IPS-15b (cell line): ENCODE measurements at regions not wholly inside any gene's neighbourhood (a gene's known extent, or its start where the extent isn't known, plus 50 kb on each side); places are given as distances from the start of the nearest gene placed in this dataset.
"Not testable (repeated sequence)": the region's sequence is repeated elsewhere in the genome, so short reads cannot be mapped to it uniquely, and the experiment has no call there.

Source experiments
- H3K27me3 ChIP-seq: one replicate; pipeline ENCODE4 v1.6.1; 2013; ENCODE audit warnings: low read length; ENCODE audit not compliant: control insufficient read depth, insufficient read depth
- H3K36me3 ChIP-seq: one replicate; pipeline ENCODE4 v1.6.1; 2013; ENCODE audit warnings: low read length; ENCODE audit not compliant: control insufficient read depth, insufficient read depth
- H3K4me1 ChIP-seq: one replicate; pipeline ENCODE4 v1.6.1; 2013; ENCODE audit warnings: mild to moderate bottlenecking, low read length; ENCODE audit not compliant: control insufficient read depth, insufficient read depth
- H3K4me3 ChIP-seq: one replicate; pipeline ENCODE4 v1.5.1; 2013; ENCODE audit warnings: low read depth, low read length
- H3K9ac ChIP-seq: one replicate; pipeline ENCODE4 v1.6.1; 2013; ENCODE audit warnings: low read depth, mild to moderate bottlenecking, low read length
- H3K9me3 ChIP-seq: one replicate; pipeline ENCODE4 v1.6.1; 2013; ENCODE audit warnings: mild to moderate bottlenecking, low read length; ENCODE audit not compliant: control insufficient read depth, insufficient read depth

DNA sequence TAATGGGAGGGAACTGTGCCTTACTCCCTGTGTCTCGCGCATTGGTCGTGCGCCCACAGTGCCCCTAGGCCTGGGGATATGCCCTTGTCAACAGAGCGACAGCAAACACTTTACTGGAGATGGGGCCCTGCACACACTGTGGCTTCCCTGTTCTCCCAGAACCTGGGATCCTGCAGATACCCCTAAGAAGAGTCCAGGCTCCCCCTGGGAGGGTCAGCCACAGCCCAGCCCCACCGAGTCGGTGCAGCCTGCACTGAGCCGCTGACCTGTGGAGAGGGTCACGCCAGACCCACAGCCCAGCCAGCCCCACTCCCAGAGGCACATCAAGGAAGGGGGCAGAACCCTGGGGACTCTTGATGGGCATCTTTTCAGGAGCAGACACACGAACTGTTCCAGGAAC is 480.3 kb downstream of the TMEM121 start:
- not testable (repeated sequence) for H3K9ac ChIP-seq, H3K27me3 ChIP-seq, H3K9me3 ChIP-seq, H3K4me1 ChIP-seq, H3K4me3 ChIP-seq, H3K36me3 ChIP-seq

DNA sequence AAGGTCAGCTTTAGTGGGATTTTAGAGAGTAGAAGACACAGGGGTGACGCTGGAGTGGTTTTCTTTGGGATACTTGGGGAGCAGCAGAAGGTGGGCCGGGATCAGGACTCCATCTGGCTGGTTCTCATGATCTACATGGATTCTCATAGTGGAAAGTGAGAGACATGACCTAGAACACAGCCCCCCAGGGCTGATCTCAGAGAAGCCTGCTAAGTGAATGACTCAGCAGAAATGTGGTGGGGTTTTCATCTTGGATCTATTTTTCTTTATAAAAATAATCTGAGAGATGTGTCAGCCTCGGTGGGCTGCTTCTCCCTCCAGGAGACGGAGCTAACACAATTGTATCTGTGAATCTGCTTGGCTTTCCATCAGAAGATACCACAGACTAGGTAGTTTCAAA is 484.4 kb downstream of the TMEM121 start:
- peaks cover 8% of the 10 kb centered on the region for H3K9me3 ChIP-seq
- no peak overlapping the region for H3K9ac ChIP-seq
- no peaks in the 10 kb centered on the region for H3K36me3 ChIP-seq
- no peak overlapping the region for H3K4me3 ChIP-seq
- H3K4me1 ChIP-seq = no peaks in the 10 kb centered on the region
- H3K27me3 ChIP-seq = no peaks in the 10 kb centered on the region

DNA sequence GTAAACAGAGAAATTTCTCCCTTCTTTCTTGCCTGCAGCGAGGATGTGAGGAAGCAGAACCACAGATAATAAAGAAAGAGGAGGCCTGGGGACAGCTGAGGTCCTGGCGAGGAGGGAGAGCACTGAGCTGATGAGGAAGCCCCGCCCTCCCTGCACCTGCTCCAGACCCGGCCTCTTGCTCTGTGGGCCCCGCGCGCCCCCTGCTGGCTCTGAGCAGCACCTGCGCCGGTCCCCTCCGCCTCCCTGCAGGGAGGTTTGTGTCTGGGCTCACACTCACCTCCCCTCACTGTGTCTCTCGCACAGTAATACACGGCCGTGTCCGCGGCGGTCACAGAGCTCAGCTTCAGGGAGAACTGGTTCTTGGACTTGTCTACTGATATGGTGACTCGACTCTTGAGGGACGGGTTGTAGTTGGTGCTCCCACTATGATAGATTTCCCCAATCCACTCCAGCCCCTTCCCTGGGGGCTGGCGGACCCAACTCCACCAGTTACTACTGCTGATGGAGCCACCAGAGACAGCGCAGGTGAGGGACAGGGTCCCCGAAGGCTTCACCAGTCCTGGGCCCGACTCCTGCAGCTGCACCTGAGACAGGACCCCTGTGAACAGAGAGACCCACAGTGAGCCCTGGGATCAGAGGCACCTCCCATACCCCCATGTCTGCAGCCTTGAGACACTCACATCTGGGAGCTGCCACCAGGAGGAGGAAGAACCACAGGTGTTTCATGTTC is 485.4 kb downstream of the TMEM121 start:
- H3K4me3 ChIP-seq, H3K36me3 ChIP-seq, H3K9me3 ChIP-seq, H3K27me3 ChIP-seq, H3K9ac ChIP-seq, H3K4me1 ChIP-seq: not testable (repeated sequence)

DNA sequence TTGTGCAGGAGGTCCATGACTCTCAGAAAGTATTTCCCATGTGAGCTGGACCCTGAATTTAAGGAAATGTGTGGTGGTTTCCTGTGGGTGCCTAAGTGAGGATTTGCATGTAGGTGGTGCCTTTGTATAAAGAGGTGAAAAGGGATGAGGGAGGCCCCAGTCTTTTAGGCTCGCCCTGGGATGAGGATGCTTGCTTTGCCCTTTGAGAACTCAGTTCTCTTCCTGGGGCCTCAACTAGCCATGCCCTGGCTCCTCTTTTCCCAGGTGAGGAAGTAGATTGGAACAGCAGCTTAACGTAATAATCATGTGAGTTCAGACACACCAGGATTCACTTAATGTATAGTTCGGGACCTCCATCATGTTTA is 486.0 kb downstream of the TMEM121 start:
- H3K4me1 ChIP-seq, H3K9me3 ChIP-seq, H3K4me3 ChIP-seq, H3K36me3 ChIP-seq, H3K9ac ChIP-seq, H3K27me3 ChIP-seq: not testable (repeated sequence)

DNA sequence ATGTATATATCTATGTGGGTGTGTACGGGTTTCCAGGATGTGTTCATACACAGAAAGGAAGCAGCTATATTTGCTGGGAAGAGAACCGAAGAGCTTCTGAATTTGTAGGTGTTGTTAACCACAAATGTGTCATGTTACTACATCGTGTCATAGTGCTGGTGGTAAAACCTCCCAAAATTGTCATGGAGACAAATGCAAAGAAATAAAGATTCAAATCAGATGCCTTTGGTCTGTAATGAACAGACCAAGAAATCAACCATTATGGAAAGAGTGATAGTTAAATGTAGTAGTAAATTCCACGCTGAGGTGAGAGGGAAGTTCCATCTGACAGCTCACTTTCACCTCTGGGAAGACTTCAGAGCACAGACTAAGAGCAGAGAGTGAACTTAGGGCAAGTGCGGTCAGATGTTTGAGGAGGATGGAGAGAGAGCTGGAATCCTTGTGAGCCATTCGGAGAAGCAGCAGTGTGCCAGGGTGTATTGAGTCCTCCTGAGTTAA is 487.5 kb downstream of the TMEM121 start:
- Histone ChIP-seq H3K27me3 (no peaks in the 10 kb centered on the region), H3K9me3 (peaks cover 3% of the 10 kb centered on the region), H3K9ac (no peak overlapping the region), H3K4me1 (no peaks in the 10 kb centered on the region), H3K36me3 (no peaks in the 10 kb centered on the region), H3K4me3 (no peak overlapping the region)

DNA sequence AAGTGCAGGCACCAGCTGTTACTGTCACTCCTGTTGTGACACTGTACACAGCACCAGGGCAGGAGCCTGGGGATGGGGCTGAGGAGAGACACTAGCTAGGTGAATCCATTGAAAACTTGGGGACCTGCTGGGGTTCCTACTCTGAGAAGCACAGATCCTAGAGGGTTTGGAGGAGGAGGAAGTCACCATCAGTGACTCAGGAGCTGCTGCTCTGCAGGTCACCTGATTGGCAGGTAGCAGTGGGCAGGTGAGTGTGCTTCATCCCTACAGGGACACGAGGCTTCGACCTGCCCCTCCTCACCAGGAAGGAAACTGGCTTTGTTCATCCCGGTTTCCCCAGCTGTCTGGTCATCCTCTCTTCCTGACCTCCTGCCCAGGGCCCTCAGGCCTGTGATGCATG is 491.6 kb downstream of the TMEM121 start:
- H3K9me3 ChIP-seq, H3K27me3 ChIP-seq, H3K4me1 ChIP-seq, H3K9ac ChIP-seq, H3K4me3 ChIP-seq, H3K36me3 ChIP-seq: not testable (repeated sequence)

DNA sequence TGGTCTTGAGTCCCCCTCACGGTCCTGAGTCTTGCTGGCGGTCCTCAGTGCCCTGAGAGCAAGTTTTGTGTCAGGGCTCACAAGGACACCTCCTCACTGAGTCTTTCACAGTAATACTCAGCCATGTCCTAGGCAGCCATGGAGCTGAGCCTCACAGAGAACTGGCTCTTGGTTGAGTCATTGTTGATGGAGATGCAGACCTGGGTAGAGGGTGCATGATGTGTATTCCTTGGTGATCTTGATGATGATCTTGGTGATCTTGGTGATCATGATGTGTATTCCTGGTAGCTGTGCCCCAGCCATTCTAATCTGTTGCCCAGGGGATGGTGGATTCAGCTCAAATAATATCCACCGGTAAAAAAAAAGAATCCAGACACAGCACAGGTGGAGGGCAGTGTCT is 495.4 kb downstream of the TMEM121 start:
- Histone ChIP-seq H3K9me3 (peaks cover 9% of the 10 kb centered on the region), H3K9ac (no peak overlapping the region), H3K36me3 (no peaks in the 10 kb centered on the region), H3K4me3 (no peak overlapping the region), H3K4me1 (no peaks in the 10 kb centered on the region), H3K27me3 (no peaks in the 10 kb centered on the region)

DNA sequence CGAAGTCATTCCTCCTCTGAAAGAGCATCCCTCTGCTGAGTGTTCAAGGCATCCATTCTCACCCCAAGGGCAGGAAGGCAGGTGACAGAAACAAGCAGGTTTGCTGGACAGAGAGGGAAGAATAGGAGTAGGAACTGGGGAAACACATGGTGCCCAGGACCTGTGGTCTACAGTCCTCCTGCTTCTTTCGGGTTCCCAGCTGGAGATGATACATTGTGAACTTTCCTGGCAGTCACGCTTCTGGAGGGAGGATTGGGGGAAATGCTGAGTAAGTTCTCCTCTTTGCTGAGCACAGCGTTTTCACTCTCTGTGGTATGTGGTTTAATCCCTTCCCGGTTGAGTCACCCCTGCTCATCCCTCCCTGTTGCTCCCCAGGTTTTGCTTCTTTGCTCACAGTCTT is 496.3 kb downstream of the TMEM121 start:
- H3K36me3 ChIP-seq, H3K27me3 ChIP-seq, H3K9ac ChIP-seq, H3K4me1 ChIP-seq, H3K4me3 ChIP-seq, H3K9me3 ChIP-seq: not testable (repeated sequence)

DNA sequence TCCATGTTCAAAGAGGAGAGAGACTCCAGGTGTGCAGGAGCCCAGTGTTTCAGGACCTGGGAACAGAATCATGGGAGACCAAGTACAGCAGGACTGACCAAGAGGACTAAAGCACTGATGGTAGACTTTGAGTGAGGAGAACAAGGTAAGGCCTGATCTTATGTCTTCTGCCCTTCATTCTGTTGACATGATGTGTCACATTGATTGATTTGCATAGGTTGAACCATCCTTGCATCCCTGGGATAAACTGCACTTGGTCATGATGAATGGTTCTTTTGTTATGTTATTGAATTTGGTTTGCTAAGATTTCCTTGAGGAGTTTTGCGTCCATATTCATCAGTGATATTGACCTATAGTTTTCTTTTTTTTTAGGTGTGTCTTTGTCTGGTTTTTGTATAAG is 497.0 kb downstream of the TMEM121 start:
- Histone ChIP-seq H3K9ac (no peak overlapping the region), H3K27me3 (no peaks in the 10 kb centered on the region), H3K4me1 (no peaks in the 10 kb centered on the region), H3K9me3 (peaks cover 9% of the 10 kb centered on the region), H3K4me3 (no peak overlapping the region), H3K36me3 (no peaks in the 10 kb centered on the region)

DNA sequence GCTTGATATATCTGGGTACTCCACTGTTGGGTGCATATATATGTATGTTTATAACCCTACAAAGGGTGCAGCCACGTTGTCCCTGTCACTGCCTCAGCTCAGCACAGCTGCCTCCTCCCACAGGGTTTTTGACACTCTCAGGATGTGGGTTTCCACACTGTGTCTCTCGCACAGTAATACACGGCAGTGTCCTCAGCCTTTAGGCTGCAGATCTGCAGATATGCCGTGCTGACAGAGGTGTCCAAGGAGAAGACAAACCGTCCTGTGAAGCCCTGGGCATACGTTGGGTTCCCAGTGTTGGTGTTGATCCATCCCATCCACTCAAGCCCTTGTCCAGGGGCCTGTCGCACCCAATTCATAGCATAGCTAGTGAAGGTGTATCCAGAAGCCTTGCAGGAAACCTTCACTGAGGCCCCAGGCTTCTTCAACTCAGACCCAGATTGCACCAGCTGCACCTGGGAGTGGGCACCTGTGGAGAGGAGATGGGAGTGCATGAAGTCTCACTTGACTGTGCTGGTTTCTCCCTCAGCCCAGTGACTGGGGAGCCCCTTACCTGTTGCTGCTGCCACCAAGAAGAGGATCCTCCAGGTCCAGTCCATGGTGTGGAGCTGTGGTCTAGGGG is 498.7 kb downstream of the TMEM121 start:
- Histone ChIP-seq H3K9ac (no peak overlapping the region), H3K9me3 (peaks cover 9% of the 10 kb centered on the region), H3K4me1 (no peaks in the 10 kb centered on the region), H3K27me3 (no peaks in the 10 kb centered on the region), H3K36me3 (no peaks in the 10 kb centered on the region), H3K4me3 (no peak overlapping the region)

DNA sequence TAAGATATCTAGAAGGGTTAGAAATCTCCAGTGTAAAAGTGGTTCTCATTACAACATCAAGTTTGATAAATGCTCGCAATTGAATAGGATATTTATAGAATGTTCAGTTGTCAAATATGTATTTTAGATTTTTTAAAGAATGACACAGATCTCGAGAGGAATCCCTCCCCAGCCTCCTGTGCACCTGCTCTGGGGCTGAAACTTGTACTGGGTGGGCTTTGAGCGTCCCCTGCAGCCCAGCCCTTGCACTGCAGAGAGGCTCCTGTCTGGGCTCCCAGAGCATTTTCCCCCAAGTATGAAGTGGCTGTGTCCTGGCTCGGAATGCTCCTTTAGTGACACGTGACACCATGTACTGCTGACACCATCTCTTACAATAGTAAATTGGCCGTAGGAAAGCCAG is 499.6 kb downstream of the TMEM121 start:
- H3K9me3 ChIP-seq = peaks cover 9% of the 10 kb centered on the region

DNA sequence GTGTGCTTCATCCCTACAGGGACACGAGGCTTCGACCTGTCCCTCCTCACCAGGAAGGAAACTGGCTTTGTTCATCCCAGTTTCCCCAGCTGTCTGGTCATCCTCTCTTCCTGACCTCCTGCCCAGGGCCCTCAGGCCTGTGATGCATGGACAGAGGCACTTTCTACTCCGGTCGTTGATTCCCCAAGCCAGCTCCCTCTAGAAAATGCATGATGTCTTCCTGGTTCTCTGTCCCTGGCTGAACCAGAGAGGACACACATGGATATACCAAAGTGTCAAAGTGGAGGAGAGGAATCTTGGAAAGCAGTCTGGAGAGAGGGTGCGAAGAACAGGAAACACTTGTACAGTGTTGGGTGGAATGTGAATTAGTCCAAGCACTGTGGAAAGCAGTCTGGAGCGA is 501.4 kb downstream of the TMEM121 start:
- not testable (repeated sequence) for H3K36me3 ChIP-seq, H3K4me3 ChIP-seq, H3K9me3 ChIP-seq, H3K4me1 ChIP-seq, H3K27me3 ChIP-seq, H3K9ac ChIP-seq

More for the DNA sequence above, 499.6 kb downstream of the TMEM121 start:
- H3K27me3 ChIP-seq = no peaks in the 10 kb centered on the region
- no peaks in the 10 kb centered on the region for H3K4me1 ChIP-seq
- no peak overlapping the region for H3K4me3 ChIP-seq
- H3K36me3 ChIP-seq = no peaks in the 10 kb centered on the region
- H3K9ac ChIP-seq = no peak overlapping the region
